Renal cortex interstitium (tissue), 11 donors: ENCODE measurements at regions not wholly inside any gene's neighbourhood (a gene's known extent, or its start where the extent isn't known, plus 50 kb on each side); places are given as distances from the start of the nearest gene placed in this dataset.

Experiments used
- DNase-seq, 11 donors: peaks; one replicate each; pipeline ENCODE4 v3.0.0-alpha.2; 2013; ENCODE audit warnings: low read depth in 9 of 11, low spot score in 4 of 11; ENCODE audit errors: extremely low read depth in 1 of 11

GRCh38 chr17:51381262-51381661 lies 120.9 kb downstream of the UTP18 start:
- DNase-seq: no peak

- DNase-seq: no peak
These were observed 124.9 kb downstream of the UTP18 start for GRCh38 chr17:51385208-51385607.

GRCh38 chr17:51387582-51387981 lies 127.2 kb downstream of the UTP18 start:
- DNase-seq: no peak

GRCh38 chr17:51387986-51388385 lies 127.6 kb downstream of the UTP18 start:
- DNase-seq: no peak

- DNase-seq: no peak
These were observed 129.5 kb downstream of the UTP18 start for GRCh38 chr17:51389875-51390274.

- DNase-seq: no peak
These were observed 131.8 kb downstream of the UTP18 start for GRCh38 chr17:51391982-51392654.

- no peak for DNase-seq
These were observed 135.3 kb downstream of the UTP18 start for GRCh38 chr17:51395621-51396020.

GRCh38 chr17:51397361-51398127 lies 137.2 kb downstream of the UTP18 start:
- no peak for DNase-seq

GRCh38 chr17:51398128-51398525 lies 137.8 kb downstream of the UTP18 start:
- no peak for DNase-seq

- no peak for DNase-seq
These were observed 138.3 kb downstream of the UTP18 start for GRCh38 chr17:51398687-51399086.

- DNase-seq: no peak
These were observed 140.9 kb downstream of the UTP18 start for GRCh38 chr17:51401279-51401678.

- peak in 1 of 11 donors; percentile 8 for DNase-seq
These were observed 142.6 kb downstream of the UTP18 start for GRCh38 chr17:51402899-51403298.

GRCh38 chr17:51407576-51407975 lies 147.2 kb downstream of the UTP18 start:
- no peak for DNase-seq

GRCh38 chr17:51419476-51419875 lies 159.1 kb downstream of the UTP18 start:
- DNase-seq: no peak

GRCh38 chr17:51421525-51421924 lies 161.2 kb downstream of the UTP18 start:
- DNase-seq: no peak

GRCh38 chr17:51422634-51423033 lies 162.3 kb downstream of the UTP18 start:
- DNase-seq: no peak

GRCh38 chr17:51423421-51424160 lies 163.2 kb downstream of the UTP18 start:
- DNase-seq: no peak

GRCh38 chr17:51425773-51426172 lies 165.4 kb downstream of the UTP18 start:
- no peak for DNase-seq

- DNase-seq: no peak
These were observed 167.0 kb downstream of the UTP18 start for GRCh38 chr17:51427323-51427811.

GRCh38 chr17:51427856-51428255 lies 167.5 kb downstream of the UTP18 start:
- no peak for DNase-seq
